GM12875 (cell line): ENCODE measurements at regions not wholly inside any gene's neighbourhood (a gene's known extent, or its start where the extent isn't known, plus 50 kb on each side); places are given as distances from the start of the nearest gene placed in this dataset.

Experiments used
- H3K4me3 ChIP-seq: one replicate; pipeline ENCODE4 v1.5.1; 2011; ENCODE audit warnings: low read depth, low read length, control low read depth
- CTCF ChIP-seq: IDR thresholded peaks from 2 replicates; pipeline ENCODE4 v1.5.1; 2011; ENCODE audit warnings: low read depth, mild to moderate bottlenecking, control low read depth, inconsistent platforms, low read length, moderate library complexity, borderline replicate concordance; ENCODE audit not compliant: insufficient read depth

GRCh38 chr2:180901331-180901730 lies 79.1 kb upstream of the UBE2E3 start:
- H3K4me3 ChIP-seq, result no peak overlapping the region
- TF ChIP-seq CTCF, result no peak

GRCh38 chr2:180893752-180894151 lies 86.7 kb upstream of the UBE2E3 start:
- TF ChIP-seq CTCF, result no peak
- H3K4me3 ChIP-seq, result no peak overlapping the region

- TF ChIP-seq CTCF, result no peak
- no peak overlapping the region for H3K4me3 ChIP-seq
Observed at GRCh38 chr2:180892091-180892490, 88.3 kb upstream of the UBE2E3 start.

GRCh38 chr2:180891360-180891759 lies 89.0 kb upstream of the UBE2E3 start:
- TF ChIP-seq CTCF, result no peak
- no peak overlapping the region for H3K4me3 ChIP-seq

GRCh38 chr2:180890781-180891180 lies 89.6 kb upstream of the UBE2E3 start:
- TF ChIP-seq CTCF, result no peak
- H3K4me3 ChIP-seq, result no peak overlapping the region

GRCh38 chr2:180882959-180883358 lies 97.4 kb upstream of the UBE2E3 start:
- H3K4me3 ChIP-seq, result no peak overlapping the region
- TF ChIP-seq CTCF, result no peak

- H3K4me3 ChIP-seq, result no peak overlapping the region
- no peak for TF ChIP-seq CTCF
Observed at GRCh38 chr2:180876506-180876905, 103.9 kb upstream of the UBE2E3 start.
